HFF-Myc (cell line): ENCODE measurements at regions not wholly inside any gene's neighbourhood (a gene's known extent, or its start where the extent isn't known, plus 50 kb on each side); places are given as distances from the start of the nearest gene placed in this dataset.

ENCODE experiments used
- DNase-seq: peaks from one replicate; pipeline ENCODE4 v3.0.0-alpha.2; 2011; ENCODE audit warnings: low read depth; ENCODE audit errors: extremely low read depth
- H3K4me3 ChIP-seq: replicated peaks from 2 replicates; pipeline ENCODE4 v1.5.1; 2011; ENCODE audit warnings: low read depth, mild to moderate bottlenecking, control low read depth, low read length
- CTCF ChIP-seq: IDR thresholded peaks from 2 replicates; pipeline ENCODE4 v1.5.1; 2012; ENCODE audit warnings: mild to moderate bottlenecking, low read depth, low read length, control low read depth; ENCODE audit errors: missing control alignments

- no peak for TF ChIP-seq CTCF
- no peak overlapping the region for H3K4me3 ChIP-seq
- DNase-seq: no peak
These were observed 848.7 kb upstream of the FOXG1 start for GRCh38 chr14:27917896-27918295.

DNA sequence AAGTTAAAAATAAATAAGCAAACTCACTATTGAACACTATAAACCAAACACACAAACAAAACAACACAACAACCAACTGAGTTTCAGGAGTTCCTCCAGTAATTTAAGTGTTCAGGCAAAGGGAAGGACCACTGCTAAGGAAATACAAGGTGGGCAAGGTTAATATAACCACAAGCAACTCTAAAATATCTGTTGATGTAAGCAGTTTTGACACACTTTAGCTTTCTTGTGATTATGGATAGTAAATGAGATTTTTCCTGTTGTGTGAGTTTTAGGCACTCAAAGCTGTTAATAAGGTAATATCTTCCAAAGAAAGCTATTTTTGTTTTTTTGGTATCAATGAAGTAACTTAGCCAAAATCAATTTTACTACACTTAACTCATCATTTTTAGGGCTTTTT is 839.1 kb upstream of the FOXG1 start:
- no peak for TF ChIP-seq CTCF
- no peak for DNase-seq
- H3K4me3 ChIP-seq: no peak overlapping the region

- H3K4me3 ChIP-seq: no peak overlapping the region
- no peak for DNase-seq
- no peak for TF ChIP-seq CTCF
These were observed 836.7 kb upstream of the FOXG1 start for GRCh38 chr14:27929797-27930347.

DNA sequence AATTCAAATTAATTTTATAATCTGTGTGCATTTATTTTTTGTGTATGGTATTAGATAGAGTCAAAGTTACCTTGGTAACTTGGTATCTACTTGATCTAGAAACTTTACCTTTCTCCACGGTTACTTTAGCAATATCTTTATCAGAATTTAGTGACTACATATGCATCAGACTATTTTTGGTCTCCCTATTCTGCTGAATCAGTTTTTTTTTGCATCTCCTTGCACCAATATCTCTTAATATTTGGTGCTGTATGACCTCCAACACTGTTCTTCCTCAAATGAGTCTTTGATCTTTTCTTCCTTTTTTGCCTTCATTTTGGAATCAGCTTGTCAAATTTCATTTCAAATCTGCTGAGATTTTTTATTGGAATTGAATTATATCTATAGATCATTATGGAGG is 828.2 kb upstream of the FOXG1 start:
- H3K4me3 ChIP-seq: no peak overlapping the region
- TF ChIP-seq CTCF: no peak

GRCh38 chr14:27945512-27945911 is 821.1 kb upstream of the FOXG1 start:
- H3K4me3 ChIP-seq: no peak overlapping the region
- TF ChIP-seq CTCF: no peak
- no peak for DNase-seq

More for the DNA sequence above, 828.2 kb upstream of the FOXG1 start:
- DNase-seq: no peak

GRCh38 chr14:27958757-27959156 is 807.8 kb upstream of the FOXG1 start:
- no peak overlapping the region for H3K4me3 ChIP-seq
- TF ChIP-seq CTCF: no peak
- DNase-seq: no peak

DNA sequence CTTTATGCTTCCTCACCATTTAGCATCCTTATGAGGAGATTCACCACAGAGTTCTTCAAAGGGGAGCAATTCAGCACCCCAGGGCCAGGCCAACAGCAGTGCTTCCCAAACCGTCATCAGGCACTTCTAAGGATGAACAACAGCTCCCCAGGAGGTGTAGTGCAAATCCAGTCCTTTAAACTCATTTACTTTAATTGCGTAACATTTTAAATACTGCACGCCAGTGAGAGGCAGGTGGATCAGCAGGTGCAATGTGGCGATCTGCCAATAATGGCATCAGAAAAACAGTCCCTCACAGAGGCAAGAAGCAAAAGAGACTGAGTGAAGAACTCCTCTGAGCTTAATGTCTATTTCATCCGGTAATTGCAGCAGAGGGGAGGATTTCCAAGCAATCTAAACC is 770.9 kb upstream of the FOXG1 start:
- DNase-seq: no peak

More for the DNA sequence above, 770.9 kb upstream of the FOXG1 start:
- no peak overlapping the region for H3K4me3 ChIP-seq
- no peak for TF ChIP-seq CTCF
